ENCODE measurements at regions not wholly inside any gene's neighbourhood (a gene's known extent, or its start where the extent isn't known, plus 50 kb on each side); places are given as distances from the start of the nearest gene placed in this dataset.

DNA sequence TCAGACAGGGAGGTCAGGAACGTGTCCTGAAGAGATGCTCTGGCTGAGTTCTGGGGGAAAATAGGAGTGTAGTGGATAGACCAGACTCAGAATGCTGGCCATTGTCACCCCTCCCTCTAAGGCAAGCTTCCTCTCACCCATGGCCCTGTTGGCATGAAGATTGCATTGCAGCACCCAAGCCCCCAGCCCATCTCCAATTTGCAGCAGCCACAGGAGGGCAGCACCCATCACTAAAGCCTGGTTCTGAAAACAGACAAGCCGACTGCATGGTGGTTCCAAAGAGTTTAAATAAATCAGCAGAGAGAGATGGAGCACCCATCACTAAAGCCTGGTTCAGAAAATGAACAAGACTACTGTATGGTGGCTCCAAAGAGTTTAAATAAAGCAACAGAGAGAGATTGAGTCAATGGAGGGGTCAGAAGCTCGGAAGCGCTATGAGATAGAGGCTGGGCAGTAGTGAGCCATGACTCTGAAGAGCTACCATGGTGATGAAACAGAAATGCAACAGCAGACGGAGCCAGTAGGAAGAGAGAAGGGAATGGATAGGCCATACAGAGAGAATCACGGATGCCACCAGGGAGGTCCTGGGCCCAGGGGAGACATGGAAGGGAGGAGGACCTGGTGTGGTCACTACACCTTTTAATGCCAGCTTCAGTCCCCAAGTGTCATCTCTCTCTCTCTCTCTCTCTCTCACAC lies 237.9 kb upstream of the MYO3A start:
- Histone ChIP-seq H3K4me3 (no peak overlapping the region), H3K27ac (no peak overlapping the region)
- no peak for DNase-seq (ENCODE audit: low spot score)
- TF ChIP-seq, protein P1, sequence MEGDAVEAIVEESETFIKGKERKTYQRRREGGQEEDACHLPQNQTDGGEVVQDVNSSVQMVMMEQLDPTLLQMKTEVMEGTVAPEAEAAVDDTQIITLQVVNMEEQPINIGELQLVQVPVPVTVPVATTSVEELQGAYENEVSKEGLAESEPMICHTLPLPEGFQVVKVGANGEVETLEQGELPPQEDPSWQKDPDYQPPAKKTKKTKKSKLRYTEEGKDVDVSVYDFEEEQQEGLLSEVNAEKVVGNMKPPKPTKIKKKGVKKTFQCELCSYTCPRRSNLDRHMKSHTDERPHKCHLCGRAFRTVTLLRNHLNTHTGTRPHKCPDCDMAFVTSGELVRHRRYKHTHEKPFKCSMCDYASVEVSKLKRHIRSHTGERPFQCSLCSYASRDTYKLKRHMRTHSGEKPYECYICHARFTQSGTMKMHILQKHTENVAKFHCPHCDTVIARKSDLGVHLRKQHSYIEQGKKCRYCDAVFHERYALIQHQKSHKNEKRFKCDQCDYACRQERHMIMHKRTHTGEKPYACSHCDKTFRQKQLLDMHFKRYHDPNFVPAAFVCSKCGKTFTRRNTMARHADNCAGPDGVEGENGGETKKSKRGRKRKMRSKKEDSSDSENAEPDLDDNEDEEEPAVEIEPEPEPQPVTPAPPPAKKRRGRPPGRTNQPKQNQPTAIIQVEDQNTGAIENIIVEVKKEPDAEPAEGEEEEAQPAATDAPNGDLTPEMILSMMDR (IDR thresholded peaks at IDR 0.05) = no peak

DNA sequence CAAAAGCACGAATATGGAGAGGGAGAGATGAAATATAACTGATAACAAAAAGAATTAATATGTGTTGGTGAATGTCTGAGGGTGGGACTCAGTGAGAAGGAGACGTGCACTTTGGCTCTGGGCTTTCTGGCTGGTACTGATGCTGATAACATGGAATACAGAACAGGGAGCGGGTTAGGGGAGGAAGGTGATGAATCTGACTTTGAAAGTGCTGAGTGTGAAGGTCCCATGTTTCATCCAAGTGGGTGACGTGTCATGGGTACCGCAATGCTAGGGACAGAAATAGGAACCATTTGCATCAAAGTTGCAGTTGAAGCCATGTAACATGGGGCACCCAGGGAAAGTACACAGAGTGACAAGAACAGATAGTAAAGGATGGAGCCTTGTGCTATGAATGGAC lies 236.6 kb upstream of the MYO3A start:
- no peak for DNase-seq (ENCODE audit: low spot score)
- TF ChIP-seq, protein P1 (IDR thresholded peaks at IDR 0.05) = no peak
- Histone ChIP-seq H3K27ac (no peak overlapping the region), H3K4me3 (no peak overlapping the region)

DNA sequence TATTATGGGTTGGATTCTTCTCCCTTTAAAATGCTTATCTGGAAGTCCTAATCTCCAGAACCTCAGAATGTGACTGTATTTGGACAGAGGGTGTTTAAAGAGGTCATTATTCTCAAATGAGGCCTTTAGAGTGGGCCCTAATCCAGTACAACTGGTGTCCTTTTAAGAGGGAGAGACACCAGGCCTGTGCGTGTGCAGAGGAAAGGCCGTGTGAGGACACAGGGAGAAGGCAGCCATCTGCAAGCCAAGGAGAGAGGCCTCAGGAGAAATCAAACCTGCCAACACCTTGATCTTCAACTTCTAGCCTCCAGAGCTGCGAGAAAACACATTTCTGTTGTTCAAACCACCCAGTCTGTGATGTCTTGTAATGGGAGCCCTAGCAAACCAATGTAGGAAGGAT lies 235.4 kb upstream of the MYO3A start:
- no peak for DNase-seq (ENCODE audit: low spot score)
- TF ChIP-seq, protein P1 (IDR thresholded peaks at IDR 0.05) = no peak
- Histone ChIP-seq H3K27ac (no peak overlapping the region), H3K4me3 (no peak overlapping the region)

DNA sequence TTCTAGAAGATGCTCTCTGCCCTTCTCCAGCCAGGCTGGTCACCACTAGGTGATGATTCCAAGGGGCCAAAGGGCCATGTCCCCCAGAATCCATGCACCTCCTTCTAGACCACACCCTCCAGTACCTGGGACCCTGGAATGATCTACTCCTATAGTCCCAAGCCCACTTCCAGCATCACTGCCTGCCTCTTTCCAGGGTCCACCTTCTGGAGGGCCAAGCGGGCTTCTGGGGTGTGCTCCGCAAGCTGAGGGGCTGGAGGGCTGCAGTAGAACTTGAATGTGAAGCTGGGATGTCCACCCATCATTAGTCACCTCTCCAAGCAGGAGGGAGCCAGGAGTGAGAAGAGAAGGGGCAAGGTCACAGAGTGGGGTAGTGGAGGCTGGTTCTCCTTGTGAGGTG lies 234.4 kb upstream of the MYO3A start:
- Histone ChIP-seq H3K27ac (no peak overlapping the region), H3K4me3 (no peak overlapping the region)
- TF ChIP-seq, protein P1 (IDR thresholded peaks at IDR 0.05) = no peak
- no peak for DNase-seq (ENCODE audit: low spot score)

DNA sequence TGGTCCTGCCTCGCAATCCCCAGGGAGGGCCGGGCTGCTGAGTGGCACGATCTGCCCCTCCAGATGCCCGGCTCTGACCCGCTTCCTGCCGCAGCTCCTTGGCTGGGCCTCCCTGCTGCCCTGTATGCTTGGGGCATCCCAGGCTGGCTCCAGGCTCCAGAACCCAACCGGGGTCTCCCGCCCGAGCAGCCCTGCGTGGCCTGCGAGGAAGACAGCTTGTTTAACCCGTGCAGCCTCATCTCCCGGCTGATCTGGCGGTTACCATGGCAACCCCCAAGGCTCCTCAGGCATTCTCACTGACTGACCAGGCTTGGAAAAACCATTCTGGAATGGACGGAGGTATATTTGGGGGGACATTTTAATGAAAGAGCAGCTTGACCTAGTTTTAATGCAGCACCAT lies 232.4 kb upstream of the MYO3A start:
- TF ChIP-seq, protein P1 (IDR thresholded peaks at IDR 0.05) = no peak
- no peak overlapping the region for H3K27ac ChIP-seq
- H3K4me3 ChIP-seq = no peak overlapping the region
- DNase-seq (ENCODE audit: low spot score) = no peak

DNA sequence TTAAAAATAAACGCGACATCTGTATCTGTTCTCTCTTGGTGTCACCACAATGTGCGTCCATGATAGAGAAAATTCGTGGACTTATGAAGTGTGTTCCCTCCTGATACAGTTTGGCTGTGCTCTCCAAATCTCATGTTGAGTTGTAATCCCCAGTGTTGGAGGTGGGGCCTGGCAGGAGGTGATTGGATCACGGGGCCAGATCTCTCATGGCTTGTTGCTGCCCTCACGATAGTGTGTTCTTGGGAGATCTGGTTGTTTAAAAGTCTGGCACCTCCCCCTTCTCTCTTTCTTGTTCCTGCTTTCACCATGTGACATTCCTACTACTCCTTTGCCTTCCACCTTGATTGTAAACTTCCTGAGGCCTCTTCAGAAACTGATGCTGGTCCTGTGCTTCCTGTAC lies 229.4 kb upstream of the MYO3A start:
- no peak overlapping the region for H3K4me3 ChIP-seq
- no peak for DNase-seq (ENCODE audit: low spot score)
- no peak overlapping the region for H3K27ac ChIP-seq
- TF ChIP-seq, protein P1 (IDR thresholded peaks at IDR 0.05) = no peak

DNA sequence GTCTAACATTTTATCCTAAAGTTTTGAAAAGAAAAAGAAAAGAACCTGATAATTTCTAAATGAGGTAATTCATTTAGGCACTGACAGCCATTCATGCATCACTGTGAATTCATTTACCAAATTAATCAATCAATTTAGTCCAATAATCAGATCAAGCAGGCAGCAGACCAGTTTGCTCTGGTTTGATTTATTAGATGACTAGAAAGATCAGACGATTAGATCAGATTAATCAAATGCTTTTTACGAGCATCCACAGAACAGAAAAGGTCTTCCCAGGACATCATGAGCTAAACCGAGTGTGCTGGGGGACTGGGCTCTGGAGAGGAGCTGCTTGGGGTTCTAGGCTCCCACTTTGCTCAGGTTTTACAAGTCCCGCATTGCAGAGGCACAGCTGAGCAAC lies 226.5 kb upstream of the MYO3A start:
- no peak for DNase-seq (ENCODE audit: low spot score)
- Histone ChIP-seq H3K4me3 (no peak overlapping the region), H3K27ac (no peak overlapping the region)
- TF ChIP-seq, protein P1 (IDR thresholded peaks at IDR 0.05) = no peak
